EH (cell line): ENCODE measurements at regions not wholly inside any gene's neighbourhood (a gene's known extent, or its start where the extent isn't known, plus 50 kb on each side); places are given as distances from the start of the nearest gene placed in this dataset.
A peak's percentile ranks its signal among the peaks of the same experiment; 100 is the strongest.

ENCODE experiments used
- DNase-seq: peaks from one replicate; pipeline ENCODE4 v3.0.0-alpha.2; 2015; ENCODE audit warnings: low read depth

GRCh38 chr9:26742828-26743476, 149.7 kb downstream of the CAAP1 start:
- DNase-seq = no peak

DNA sequence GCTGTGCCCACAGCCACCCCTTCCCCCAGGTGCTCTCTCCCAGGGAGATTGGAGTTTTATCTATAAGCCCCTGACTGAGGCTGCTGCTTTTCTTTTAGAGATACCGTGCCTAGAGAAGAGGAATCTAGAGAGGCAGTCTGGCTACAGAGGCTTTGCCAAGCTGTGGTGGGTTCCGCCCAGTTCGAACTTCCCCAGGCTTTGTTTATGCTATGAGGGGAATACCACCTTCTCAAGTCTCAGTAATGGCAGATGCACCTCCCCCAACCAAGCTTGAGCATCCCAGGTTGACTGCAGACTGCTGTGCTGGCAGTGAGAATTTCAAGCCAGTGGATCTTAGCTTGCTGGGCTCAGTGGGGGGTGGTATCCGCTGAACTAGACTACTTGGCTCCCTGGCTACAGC, 157.4 kb downstream of the CAAP1 start:
- DNase-seq = no peak

- no peak for DNase-seq
Measured at GRCh38 chr9:26729187-26729586, 163.4 kb downstream of the CAAP1 start.

- DNase-seq = no peak
Measured at GRCh38 chr9:26727471-26727870, 165.1 kb downstream of the CAAP1 start.

- DNase-seq = no peak
Measured at GRCh38 chr9:26725573-26725972, 167.0 kb downstream of the CAAP1 start.

DNA sequence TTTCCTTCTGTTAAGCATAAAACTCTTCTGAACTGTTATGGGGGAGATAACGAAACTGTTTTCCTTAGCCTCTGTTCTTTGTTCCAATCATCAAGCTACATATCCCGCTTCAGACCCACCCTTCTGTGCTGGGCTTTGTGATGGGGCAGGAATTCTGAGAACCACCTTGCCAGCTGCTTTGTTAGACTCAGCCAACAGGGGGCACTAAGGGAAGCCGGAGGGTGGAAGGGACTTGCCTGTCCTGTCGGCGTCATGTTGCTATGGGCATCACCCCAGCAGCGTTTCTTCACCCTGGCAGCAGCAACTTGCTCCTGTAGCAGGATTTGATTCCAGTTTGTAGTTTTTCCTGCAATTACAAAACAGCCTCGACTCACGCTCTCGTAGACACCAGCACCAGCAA, 169.1 kb downstream of the CAAP1 start:
- DNase-seq = peak; percentile 10

DNA sequence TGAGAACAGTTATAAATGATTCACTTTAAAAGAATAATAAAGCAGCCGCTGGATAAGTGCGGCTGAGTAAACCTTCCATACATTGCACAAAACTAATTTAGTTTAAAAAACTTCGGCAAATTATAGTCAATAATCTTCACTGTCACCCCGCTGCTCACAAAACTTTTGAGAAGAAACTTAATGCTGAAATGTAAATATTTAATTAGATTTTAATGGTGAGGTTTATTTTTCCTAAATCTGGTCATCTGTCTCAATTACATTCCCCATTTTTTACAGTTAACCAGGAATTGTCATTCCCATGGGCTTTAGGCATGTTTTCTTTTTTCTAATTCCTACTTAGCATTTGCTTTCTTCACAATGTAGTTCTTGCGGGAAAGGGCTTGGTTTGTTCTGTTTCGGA, 169.8 kb downstream of the CAAP1 start:
- DNase-seq = no peak

- no peak for DNase-seq
Measured at GRCh38 chr9:26710008-26710407, 182.6 kb downstream of the CAAP1 start.

DNA sequence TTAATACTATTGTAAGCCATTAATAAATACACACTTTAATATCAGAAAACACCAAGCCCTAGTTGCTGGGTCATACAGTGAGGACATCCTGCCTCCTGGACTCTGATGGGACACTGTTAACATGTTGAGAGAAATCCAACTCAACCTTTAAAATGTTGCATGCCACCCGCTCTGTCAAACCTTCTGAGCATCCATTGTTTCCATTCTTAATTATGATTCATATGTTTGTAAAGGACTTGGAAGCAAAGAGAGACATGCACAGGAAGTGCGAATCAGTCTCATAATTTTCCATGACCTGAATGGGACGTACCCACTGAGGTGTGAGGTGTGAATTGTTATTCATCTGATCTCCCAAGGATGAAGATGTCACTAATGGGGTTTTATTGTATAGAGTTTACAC, 186.4 kb downstream of the CAAP1 start:
- DNase-seq = no peak

DNA sequence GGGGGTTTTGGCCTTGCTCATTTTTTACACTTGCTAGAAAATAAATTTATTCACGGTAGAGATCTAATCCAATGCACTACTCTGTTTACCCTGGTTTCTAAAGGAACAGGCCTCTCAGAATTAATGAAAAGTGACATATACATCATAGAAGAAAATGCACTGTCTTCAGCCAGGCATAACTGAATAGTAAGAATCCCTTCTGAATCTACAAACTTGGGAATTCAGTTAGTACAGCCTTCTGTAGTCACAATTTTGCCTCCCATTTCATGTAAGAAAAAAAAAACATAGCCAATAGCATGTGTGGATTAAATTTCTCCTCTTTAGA, 197.3 kb downstream of the CAAP1 start:
- no peak for DNase-seq

GRCh38 chr9:26694381-26695297, 198.0 kb downstream of the CAAP1 start:
- DNase-seq = no peak

DNA sequence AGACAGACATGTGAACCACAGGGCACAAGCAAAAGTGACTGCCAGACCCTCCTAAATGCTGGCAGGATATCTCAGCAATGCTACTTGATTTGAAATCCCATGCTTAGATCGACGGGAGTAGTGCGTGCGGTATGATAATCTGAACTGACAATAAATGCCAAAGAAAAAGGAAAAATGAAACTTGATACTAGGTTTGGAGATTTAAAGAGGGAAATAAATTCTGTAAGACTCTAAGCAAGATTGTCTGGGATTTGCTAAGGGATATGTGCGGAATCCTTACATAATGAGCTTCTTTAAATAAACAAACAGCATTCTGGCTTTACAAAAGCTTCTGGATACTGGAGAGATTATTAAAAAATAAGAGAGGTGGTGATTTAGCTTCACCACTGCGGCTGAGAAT, 203.6 kb downstream of the CAAP1 start:
- no peak for DNase-seq

GRCh38 chr9:26687421-26687820, 205.2 kb downstream of the CAAP1 start:
- DNase-seq = no peak

GRCh38 chr9:26685818-26686217, 206.8 kb downstream of the CAAP1 start:
- DNase-seq = peak; percentile 2

- no peak for DNase-seq
Measured at GRCh38 chr9:26684029-26684428, 208.6 kb downstream of the CAAP1 start.

DNA sequence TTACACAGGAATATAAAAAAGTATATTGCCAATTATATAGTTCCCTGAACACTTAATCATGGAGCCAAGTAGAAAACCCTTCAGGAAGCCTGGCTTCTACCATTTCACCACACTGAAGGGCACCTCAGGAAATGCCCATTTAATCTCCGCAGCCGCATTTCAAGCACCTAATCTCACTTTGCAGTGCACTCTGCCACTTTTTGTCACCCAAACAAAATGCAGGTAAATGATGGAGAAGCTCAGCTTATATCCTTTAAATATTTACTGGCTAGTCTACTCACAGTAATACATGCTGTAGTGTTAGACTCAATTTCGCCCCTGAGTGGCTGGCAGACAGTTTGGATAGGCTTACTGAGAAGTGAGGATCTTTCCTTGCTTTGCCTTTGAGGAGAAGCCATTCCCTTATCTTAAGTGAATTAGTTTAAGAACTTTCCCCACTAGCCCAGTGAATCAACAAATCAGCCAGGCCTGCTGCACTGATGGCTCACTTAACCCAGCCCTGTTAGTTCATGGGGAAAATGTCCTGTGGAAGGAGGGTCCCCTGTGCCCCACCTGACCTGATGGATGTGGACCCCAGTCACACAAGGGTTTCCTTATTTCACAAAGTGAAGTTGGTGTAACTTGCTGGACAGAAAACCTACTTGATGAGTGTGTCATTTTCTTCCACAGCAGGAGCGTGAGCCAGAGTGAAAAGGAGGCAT, 209.7 kb downstream of the CAAP1 start:
- DNase-seq = no peak

DNA sequence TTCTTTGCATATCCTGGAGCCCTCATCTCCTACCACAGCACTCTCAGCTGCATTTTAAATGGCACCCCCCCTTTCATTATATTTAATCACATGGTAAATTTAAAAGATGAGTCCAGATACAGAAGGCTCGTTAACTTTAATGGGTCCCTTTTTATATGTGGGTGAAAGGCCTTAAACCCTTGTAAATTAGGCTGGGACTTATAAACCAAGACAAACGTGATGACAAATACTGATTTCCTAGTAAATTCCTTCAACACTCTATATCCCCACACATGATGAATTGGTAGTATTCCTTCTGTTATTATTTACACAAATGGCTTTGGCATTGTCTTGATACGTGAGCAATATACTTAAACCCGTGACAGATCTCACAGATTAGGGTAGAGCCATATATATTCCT, 210.6 kb downstream of the CAAP1 start:
- DNase-seq = no peak

- no peak for DNase-seq
Measured at GRCh38 chr9:26677965-26678706, 214.5 kb downstream of the CAAP1 start.

- DNase-seq = peak; percentile 18
Measured at GRCh38 chr9:26675035-26675434, 217.6 kb downstream of the CAAP1 start.

- DNase-seq = no peak
Measured at GRCh38 chr9:26673261-26673660, 219.3 kb downstream of the CAAP1 start.

- no peak for DNase-seq
Measured at GRCh38 chr9:26669701-26670670, 222.6 kb downstream of the CAAP1 start.
